Pancreas (tissue), 10 donors: ENCODE measurements at regions not wholly inside any gene's neighbourhood (a gene's known extent, or its start where the extent isn't known, plus 50 kb on each side); places are given as distances from the start of the nearest gene placed in this dataset.

Experiments
- ATAC-seq, 4 donors: fragments of 200-7000 bp; cut with Tn5 transposase; one replicate each; pipeline versions ENCODE4 v1.8.0 to v1.9.1; 2020; ENCODE audit warnings: mild to moderate bottlenecking in 4 of 4, moderate library complexity in 4 of 4
- DNase-seq, 6 donors: peaks; one replicate each; pipeline ENCODE4 v3.0.0-alpha.2; 2020
- FAIRE-seq: peaks from 2 replicates; lab custom pipeline; 2012; peaks lifted over from hg19 to GRCh38; lab: Jason Lieb, UNC
- H3K27ac ChIP-seq, 4 donors: fragments of 200-600 bp; sonication (generic); 1 replicate in 3 of 4; 2 replicates in 1 of 4; pipeline versions ENCODE4 v1.5.0 to v1.8.0; 2020
- H3K27me3 ChIP-seq, 4 donors: fragments of 200-600 bp; one replicate each; pipeline ENCODE4 v1.8.0; 2021
- H3K36me3 ChIP-seq, 3 donors: fragments of 200-600 bp; sonication (generic) in 1 of 3; one replicate each; pipeline versions ENCODE4 v1.5.0 to v1.8.0; 2020 to 2021
- H3K4me1 ChIP-seq, 3 donors: fragments of 200-600 bp; one replicate each; pipeline ENCODE4 v1.8.0; 2021
- H3K4me3 ChIP-seq, 4 donors: fragments of 200-600 bp; sonication (generic) in 2 of 4; one replicate each; pipeline versions ENCODE4 v1.5.0 to v1.8.0; 2020 to 2021
- H3K9me3 ChIP-seq, 4 donors: fragments of 200-600 bp; one replicate each; pipeline ENCODE4 v1.8.0; 2021
- CTCF ChIP-seq, 4 donors: fragments of 200-600 bp; sonication (generic) in 3 of 4; IDR thresholded peaks; one replicate each; pipeline versions ENCODE4 v1.5.0 to v1.8.0; 2021; ENCODE audit warnings: antibody characterized with exemption in 4 of 4
- WGBS, 2 donors: extraction: QIAGEN DNeasy Blood & Tissue Kit; methylation state at CpG; one replicate each; pipeline ENCODE4 v1.1.7; 2013; 5-methylcytosine and 5-hydroxymethylcytosine counted together
- intact Hi-C, 3 donors: fragments of 100-400 bp; cut with DNase I; formaldehyde crosslinking; loops; one replicate each; pipeline versions ENCODE4 v1.11.1 to v1.14.2; 2022
- donor health status: healthy with polysubstance abuse.
- donor health status: DM: no; HTN: no; CAD: no; lungs with moderate emphysema.
- donor health status: DM: no; HTN: no; CAD: no.
- donor health status: control.
- donor health status: control.
- donor health status: Bipolar disorder and iron deficiency.
- donor health status: DM: yes; HTN: yes; CAD: no.
- donor health status: DM: no; HTN: no; CAD: no.
- donor health status: DM: no; HTN: no; CAD: no.
- donor health status: DM: yes; HTN: yes; CAD: no.

GRCh38 chr18:2478662-2479061, 92.6 kb downstream of the METTL4 start:
- Histone ChIP-seq H3K4me3 (no peak overlapping the region), H3K9me3 (no peaks in the 10 kb centered on the region), H3K27ac (no peak overlapping the region), H3K4me1 (no peaks in the 10 kb centered on the region), H3K36me3 (no peaks in the 10 kb centered on the region), H3K27me3 (no peaks in the 10 kb centered on the region)
- no peak for TF ChIP-seq CTCF (IDR thresholded peaks at IDR 0.05)
- WGBS, 2 donors = 58 to 78% methylated on average over 1 of the region's 1 CpG
- FAIRE-seq = no peak
- no peak for DNase-seq
- no peak for ATAC-seq
- intact Hi-C loops = no loop called here

- no peak for FAIRE-seq
Observed at GRCh38 chr18:2480536-2480935, 90.8 kb downstream of the METTL4 start.

GRCh38 chr18:2482706-2483475, 88.4 kb downstream of the METTL4 start:
- TF ChIP-seq CTCF (IDR thresholded peaks at IDR 0.05) = no peak
- Histone ChIP-seq H3K4me1 (no peaks in the 10 kb centered on the region), H3K4me3 (no peak overlapping the region), H3K36me3 (no peaks in the 10 kb centered on the region), H3K27me3 (no peaks in the 10 kb centered on the region), H3K9me3 (no peaks in the 10 kb centered on the region), H3K27ac (no peak overlapping the region)
- no peak for DNase-seq
- FAIRE-seq = no peak
- 93 to 97% methylated on average over 2 of the region's 2 CpGs for WGBS, 2 donors
- no peak for ATAC-seq
- intact Hi-C loops = no loop called here

More at GRCh38 chr18:2480536-2480935, 90.8 kb downstream of the METTL4 start:
- Histone ChIP-seq H3K4me1 (no peaks in the 10 kb centered on the region), H3K27me3 (no peaks in the 10 kb centered on the region), H3K27ac (no peak overlapping the region), H3K4me3 (no peak overlapping the region), H3K9me3 (no peaks in the 10 kb centered on the region), H3K36me3 (no peaks in the 10 kb centered on the region)
- no peak for TF ChIP-seq CTCF (IDR thresholded peaks at IDR 0.05)
- WGBS, 2 donors = 60 to 78% methylated on average over 2 of the region's 2 CpGs
- ATAC-seq (no peak), DNase-seq (no peak)
- intact Hi-C loops = no loop called here

GRCh38 chr18:2485983-2486382, 85.3 kb downstream of the METTL4 start:
- no peak for TF ChIP-seq CTCF (IDR thresholded peaks at IDR 0.05)
- FAIRE-seq = no peak
- no peak for ATAC-seq

GRCh38 chr18:2486426-2486825, 84.9 kb downstream of the METTL4 start:
- Histone ChIP-seq H3K36me3 (no peaks in the 10 kb centered on the region), H3K27ac (no peak overlapping the region), H3K9me3 (no peaks in the 10 kb centered on the region), H3K4me3 (no peak overlapping the region), H3K27me3 (no peaks in the 10 kb centered on the region), H3K4me1 (no peaks in the 10 kb centered on the region)
- no peak for FAIRE-seq
- no peak for ATAC-seq
- TF ChIP-seq CTCF (IDR thresholded peaks at IDR 0.05) = no peak
- DNase-seq = no peak
- whole genome bisulfite sequencing, 2 donors = 25 to 28% methylated on average over 4 of the region's 4 CpGs
- intact Hi-C loops = no loop called here

More at GRCh38 chr18:2485983-2486382, 85.3 kb downstream of the METTL4 start:
- Histone ChIP-seq H3K4me3 (no peak overlapping the region), H3K4me1 (no peaks in the 10 kb centered on the region), H3K27ac (no peak overlapping the region), H3K36me3 (no peaks in the 10 kb centered on the region), H3K9me3 (no peaks in the 10 kb centered on the region), H3K27me3 (no peaks in the 10 kb centered on the region)
- WGBS, 2 donors = 81 to 85% methylated on average over 1 of the region's 1 CpG
- intact Hi-C loops = no loop called here
- no peak for DNase-seq
